HEK293T (cell line): ENCODE measurements at regions not wholly inside any gene's neighbourhood (a gene's known extent, or its start where the extent isn't known, plus 50 kb on each side); places are given as distances from the start of the nearest gene placed in this dataset.

ENCODE experiments used
- ARNT ChIP-seq: fragments of 450-650 bp; IDR thresholded peaks from 2 replicates; pipeline ENCODE4 v1.6.1; 2017; ENCODE audit warnings: mild to moderate bottlenecking
- BHLHE40 ChIP-seq: fragments of 450-650 bp; IDR thresholded peaks from 2 replicates; pipeline ENCODE4 v1.6.1; 2016; ENCODE audit warnings: mild to moderate bottlenecking, moderate library complexity, borderline replicate concordance
- ELF4 ChIP-seq: fragments of 450-650 bp; IDR thresholded peaks from 2 replicates; pipeline ENCODE4 v1.6.1; 2017; ENCODE audit warnings: antibody characterized with exemption
- FOXA1 ChIP-seq: fragments of 450-650 bp; IDR thresholded peaks from 2 replicates; pipeline ENCODE4 v1.6.1; 2016; ENCODE audit warnings: mild to moderate bottlenecking
- FOXK2 ChIP-seq: fragments of 450-650 bp; IDR thresholded peaks from 2 replicates; pipeline ENCODE4 v1.6.1; 2016; ENCODE audit warnings: mild to moderate bottlenecking
- FOXM1 ChIP-seq: fragments of 450-650 bp; IDR thresholded peaks from 2 replicates; pipeline ENCODE4 v1.6.1; 2017; ENCODE audit warnings: mild to moderate bottlenecking, borderline replicate concordance
- HDGF ChIP-seq: fragments of 450-650 bp; IDR thresholded peaks from 2 replicates; pipeline ENCODE4 v1.6.1; 2017; ENCODE audit warnings: antibody characterized with exemption, borderline replicate concordance
- LEF1 ChIP-seq: fragments of 450-650 bp; IDR thresholded peaks from 2 replicates; pipeline ENCODE4 v1.6.1; 2017; ENCODE audit warnings: mild to moderate bottlenecking, borderline replicate concordance
- NFRKB ChIP-seq: fragments of 450-650 bp; IDR thresholded peaks from 2 replicates; pipeline ENCODE4 v1.6.1; 2016; ENCODE audit warnings: mild to moderate bottlenecking, moderate library complexity
- PKNOX1 ChIP-seq: fragments of 450-650 bp; IDR thresholded peaks from 2 replicates; pipeline ENCODE4 v1.6.1; 2016
- SP1 ChIP-seq: fragments of 450-650 bp; IDR thresholded peaks from 2 replicates; pipeline ENCODE4 v1.6.1; 2017
- SUZ12 ChIP-seq: fragments of 450-650 bp; IDR thresholded peaks from 2 replicates; pipeline ENCODE4 v1.6.1; 2016; ENCODE audit warnings: mild to moderate bottlenecking
- TARDBP ChIP-seq: fragments of 450-650 bp; IDR thresholded peaks from 2 replicates; pipeline ENCODE4 v1.6.1; 2016
- ZNF384 ChIP-seq: fragments of 450-650 bp; IDR thresholded peaks from 2 replicates; pipeline ENCODE4 v1.6.1; 2016

- TF ChIP-seq SP1 (no peak), TARDBP (no peak), ZNF384 (no peak), FOXA1 (no peak), ELF4 (no peak), HDGF (no peak), FOXK2 (no peak), NFRKB (no peak), BHLHE40 (no peak), SUZ12 (no peak), LEF1 (no peak), FOXM1 (no peak), PKNOX1 (no peak), ARNT (no peak)
These were observed 61.5 kb upstream of the GRM7 start for GRCh38 chr3:6799264-6799915.
